ENCODE measurements at regions not wholly inside any gene's neighbourhood (a gene's known extent, or its start where the extent isn't known, plus 50 kb on each side); places are given as distances from the start of the nearest gene placed in this dataset.

DNA sequence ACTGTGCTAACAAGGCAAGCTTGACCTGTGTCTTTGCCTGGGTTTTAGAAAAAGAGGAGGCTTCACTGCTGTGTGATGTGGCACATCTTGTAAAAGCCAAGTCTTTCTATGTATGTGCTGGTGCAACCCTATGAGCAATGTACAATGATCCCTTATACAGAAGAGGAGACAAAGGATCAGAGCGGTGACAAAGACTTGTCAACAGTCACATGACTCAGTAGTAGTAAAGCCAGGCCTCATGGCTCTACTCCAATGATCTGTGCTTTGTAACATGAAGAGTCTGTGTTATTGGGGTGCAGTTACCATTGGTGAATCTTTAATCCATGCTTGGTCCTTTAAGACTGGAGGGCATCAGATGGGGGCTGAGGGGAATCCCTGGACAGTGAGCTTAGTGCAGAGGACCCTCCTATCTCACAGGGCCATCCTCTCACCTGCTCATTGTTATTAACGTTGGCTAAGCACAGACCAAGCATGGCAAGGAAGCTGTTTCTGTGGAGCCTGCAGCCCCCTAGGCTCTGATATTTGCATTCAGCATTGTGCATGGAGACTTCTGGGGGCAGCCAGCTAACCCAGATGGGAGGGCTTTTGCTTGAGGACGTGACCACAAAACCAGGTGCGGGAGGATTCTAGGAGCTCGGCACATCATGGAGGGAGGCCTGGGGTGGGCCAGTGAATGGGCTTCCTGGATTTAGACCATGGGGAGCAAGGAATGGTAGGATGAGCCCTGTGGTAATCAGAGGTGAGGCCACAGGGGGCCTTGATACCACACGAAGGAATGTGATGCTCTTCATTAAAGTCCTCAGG is 308.8 kb upstream of the ZNF32 start:
- FAIRE-seq: no peak
- DNase-seq (ENCODE audit: extremely low spot score, insufficient read length, low read depth): no peak

DNA sequence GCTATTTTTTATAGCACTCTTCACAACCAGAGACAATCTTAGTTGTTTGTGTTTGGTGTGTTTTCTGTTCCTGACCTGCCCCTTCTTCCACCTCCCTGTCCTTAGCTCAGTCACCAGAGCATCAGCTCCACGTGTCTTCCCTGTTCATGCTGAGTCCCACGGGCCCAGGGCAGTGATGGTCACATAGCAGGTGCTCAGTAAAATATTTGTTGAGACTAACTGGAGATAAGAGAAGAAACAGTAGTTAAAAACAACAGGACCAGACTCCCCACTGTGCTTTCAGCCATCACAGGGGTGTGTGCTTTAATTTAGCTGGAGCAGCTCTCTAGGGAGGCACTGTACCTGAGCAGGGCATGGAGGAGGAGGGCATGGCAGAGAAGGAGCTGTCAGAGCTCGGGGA is 307.3 kb upstream of the ZNF32 start:
- FAIRE-seq (no peak), DNase-seq (ENCODE audit: extremely low spot score, insufficient read length, low read depth) (no peak)

DNA sequence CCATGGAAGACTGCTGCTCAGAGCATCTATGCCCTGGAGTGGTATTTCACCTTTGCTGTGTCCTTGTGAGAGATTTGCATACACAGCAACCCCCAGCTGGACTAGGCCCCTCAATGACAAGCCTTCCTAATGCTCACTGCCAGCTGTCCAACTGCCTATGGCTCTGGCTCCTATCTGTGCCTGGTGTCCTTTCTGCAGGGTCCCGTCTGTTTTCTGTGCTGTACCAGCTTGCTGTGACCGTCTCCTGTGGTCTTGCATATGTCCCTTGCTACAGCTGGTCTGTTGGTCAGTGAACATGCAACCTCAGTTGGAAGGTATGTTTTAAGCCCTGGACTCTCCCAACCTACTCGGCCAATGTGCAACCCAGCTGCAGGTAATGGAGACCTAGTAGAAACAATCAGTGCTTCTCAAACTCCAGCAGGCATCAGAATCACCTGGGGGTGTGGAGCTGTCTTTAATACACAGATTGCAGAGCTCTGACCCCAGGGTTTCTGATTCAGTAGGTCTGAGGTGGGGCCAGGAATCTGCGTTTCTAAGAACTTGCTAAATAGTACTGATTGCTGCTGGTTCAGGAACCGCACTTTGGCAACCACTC is 306.4 kb upstream of the ZNF32 start:
- no peak for DNase-seq (ENCODE audit: extremely low spot score, insufficient read length, low read depth)
- FAIRE-seq: no peak

DNA sequence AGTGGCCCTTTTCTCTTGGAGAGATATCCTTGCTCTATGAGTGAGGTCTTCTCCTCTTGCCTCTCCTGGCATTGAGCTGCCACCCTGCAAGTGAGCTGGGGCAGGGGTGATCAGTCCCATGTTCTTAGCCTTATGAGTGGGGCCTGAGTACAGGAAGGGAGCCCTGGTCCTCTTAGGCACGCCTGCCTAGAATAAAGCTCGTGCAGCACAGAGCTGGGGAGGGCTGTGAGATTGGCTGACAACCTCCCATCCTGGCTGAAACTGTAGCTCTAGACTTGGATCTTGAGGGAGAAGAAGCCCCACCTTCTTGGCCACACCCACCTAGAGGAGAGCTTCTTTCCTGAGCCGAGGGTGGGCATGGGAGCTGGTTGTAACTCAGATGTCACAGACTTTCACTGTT is 305.0 kb upstream of the ZNF32 start:
- DNase-seq (ENCODE audit: extremely low spot score, insufficient read length, low read depth) (no peak), FAIRE-seq (no peak)

DNA sequence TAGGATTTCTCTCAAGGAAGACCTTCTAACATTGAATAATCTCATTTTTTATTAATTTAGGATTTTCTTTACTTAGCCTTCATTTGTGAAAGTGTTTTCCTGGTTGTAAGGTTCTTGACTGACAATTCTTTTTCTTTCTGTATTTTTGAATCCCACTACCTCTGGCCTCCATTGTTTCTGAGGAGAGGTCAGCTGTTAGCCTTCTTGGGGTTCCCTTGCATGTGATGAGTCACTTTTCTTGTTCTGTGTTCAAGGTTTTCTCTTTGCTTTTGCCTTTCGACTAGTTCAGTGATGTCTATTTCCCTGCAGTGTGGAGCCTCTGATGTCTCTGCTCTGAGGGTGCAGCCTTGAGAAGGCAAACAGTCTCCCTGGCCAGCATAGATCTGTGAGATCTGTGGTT is 304.1 kb upstream of the ZNF32 start:
- no peak for FAIRE-seq
- no peak for DNase-seq (ENCODE audit: extremely low spot score, insufficient read length, low read depth)

DNA sequence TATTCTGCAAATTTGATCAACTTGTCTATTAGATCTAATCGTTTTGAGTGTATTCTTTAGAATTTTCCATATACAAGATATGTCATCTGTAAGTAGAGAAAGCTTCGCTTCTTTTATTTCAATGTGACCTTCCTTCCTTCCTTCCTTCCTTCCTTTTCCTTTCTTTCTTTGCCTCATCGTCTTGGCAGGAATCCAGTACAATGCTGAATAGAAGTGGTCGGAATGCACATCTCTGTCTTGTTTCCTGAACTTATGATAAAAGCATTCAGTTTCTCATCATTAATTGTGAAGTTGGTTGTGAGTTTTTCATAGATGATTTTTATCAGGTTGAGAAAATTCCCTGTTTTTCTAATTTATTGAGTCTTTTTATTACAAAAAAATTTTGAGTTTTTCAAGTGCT is 300.7 kb upstream of the ZNF32 start:
- DNase-seq (ENCODE audit: extremely low spot score, insufficient read length, low read depth) (no peak), FAIRE-seq (no peak)

DNA sequence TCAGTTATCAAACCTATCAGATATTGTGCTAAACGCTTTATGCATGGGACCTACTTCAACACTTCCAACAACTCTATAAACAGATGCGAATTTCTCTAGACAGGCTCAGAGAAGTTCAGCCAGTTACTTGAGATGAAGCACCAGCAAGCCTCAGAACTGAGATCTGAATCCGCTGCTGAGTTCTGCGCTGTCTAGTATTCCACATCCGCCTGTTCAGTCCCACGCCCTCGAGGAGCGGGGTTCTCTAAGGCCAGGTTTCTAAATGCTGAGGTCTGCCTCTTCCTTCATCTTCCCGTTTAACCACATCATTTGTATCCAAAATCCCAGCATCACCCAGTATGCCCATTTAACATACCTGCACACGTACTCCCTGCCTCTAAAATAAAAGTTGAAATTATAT is 297.8 kb upstream of the ZNF32 start:
- DNase-seq (ENCODE audit: extremely low spot score, insufficient read length, low read depth) (no peak), FAIRE-seq (no peak)

DNA sequence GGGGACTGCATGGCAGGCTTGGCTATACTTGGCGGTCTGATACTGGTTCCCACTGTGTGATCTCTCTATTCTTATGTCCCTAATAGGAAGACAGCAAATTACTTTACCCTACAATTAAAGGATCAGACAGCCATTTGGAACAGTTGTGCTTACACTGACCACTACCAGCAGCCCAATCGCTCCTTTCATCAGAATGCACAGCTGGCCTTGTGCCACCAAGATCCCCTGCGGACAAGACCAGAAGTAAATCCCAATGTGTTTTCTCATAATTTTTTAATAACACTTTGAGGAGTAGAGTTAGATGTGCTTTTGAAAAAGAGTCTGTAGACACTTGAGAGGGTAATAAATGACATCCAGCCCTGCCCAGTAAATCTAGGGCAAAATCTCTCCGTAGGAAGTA is 297.2 kb upstream of the ZNF32 start:
- FAIRE-seq: no peak

DNA sequence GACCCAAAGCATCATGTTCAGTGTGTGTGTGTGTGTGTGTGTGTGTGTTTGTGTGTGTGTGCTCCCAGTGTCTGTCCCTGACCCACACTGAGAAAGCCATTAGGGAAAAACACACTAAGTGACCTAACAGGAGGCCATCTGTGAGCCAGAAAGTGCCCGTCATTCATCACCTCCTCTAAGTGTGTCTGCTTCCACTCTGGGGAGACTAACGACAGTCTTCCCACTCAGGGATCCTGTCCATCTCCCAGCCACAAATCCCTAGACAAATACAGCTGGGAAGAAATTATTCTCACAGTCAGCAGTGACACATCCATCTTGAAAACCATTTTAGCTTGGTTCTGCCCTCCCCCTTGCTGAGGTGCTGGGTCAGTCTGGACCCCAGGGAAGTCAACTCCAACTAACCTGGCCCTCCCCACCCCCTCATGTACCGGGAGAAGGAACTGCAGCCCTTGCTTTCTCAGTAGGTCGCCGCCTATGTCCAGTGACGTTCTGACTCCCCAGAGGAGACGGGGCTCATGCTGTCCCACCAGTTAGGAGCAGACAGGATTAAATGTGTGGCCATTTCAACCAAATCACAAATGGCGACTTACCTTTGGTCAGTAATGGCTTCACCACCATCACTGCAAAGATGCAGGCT is 296.5 kb upstream of the ZNF32 start:
- DNase-seq (ENCODE audit: extremely low spot score, insufficient read length, low read depth) (no peak), FAIRE-seq (no peak)

More for the DNA sequence above, 297.2 kb upstream of the ZNF32 start:
- no peak for DNase-seq (ENCODE audit: extremely low spot score, insufficient read length, low read depth)

DNA sequence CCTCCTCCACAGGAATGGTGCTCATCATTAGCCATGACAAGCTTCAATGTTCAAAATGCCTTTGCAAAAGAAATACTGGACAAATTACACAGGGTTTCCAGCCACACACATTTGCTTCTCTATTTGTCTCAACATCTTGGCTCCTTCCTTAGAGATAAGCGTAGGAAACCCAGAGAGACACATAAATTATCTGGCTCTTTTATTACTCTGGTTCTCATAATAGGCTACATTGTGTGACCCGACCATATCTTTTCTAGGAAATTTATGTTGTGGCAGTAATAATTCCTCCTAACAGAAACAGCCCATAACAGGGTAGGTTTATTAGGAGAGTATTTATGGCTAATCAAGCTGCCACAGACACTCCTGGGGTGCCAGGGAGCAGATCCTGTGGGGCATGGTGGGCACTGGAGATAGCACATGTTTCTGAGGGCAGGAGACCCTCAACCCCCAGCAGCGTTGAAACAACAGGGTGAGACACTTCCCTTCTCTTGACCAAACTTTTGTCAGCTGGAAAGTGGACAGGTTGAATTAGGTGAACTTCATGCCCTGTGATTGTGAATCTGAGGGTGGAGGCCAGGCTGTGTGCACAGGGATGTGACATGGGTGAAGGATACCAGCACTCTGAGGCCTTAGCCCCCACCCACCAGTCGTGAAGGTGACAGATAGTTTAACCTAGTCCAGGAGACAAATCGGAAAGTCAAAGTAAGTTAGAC is 295.9 kb upstream of the ZNF32 start:
- DNase-seq (ENCODE audit: extremely low spot score, insufficient read length, low read depth) (no peak), FAIRE-seq (no peak)

DNA sequence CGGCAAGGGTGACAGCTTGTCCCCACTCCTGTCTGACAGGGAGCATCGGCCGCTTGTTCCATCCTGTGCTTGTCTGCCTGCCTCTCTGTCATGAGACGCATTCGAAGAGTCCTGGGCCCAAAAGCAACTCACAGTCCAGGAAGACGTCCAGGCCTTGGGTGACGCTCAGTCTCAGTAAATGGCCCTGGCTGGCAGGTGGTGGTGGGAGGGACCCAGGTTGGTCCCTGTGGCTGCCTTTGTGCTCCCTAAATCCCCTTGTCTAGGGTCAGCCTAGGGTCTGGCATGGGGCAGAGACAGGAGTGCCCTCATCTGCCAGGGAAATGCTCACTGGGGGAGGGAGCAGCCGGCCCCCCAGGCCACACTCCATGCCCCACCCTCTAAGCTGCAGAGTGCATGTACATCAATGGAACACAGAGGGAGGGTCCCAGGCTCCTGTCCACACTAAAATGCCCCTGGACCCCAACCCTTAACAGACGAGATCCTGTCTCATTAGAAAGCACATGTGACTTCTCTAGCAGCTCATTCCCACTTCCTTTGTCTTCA is 295.2 kb upstream of the ZNF32 start:
- FAIRE-seq: no peak

DNA sequence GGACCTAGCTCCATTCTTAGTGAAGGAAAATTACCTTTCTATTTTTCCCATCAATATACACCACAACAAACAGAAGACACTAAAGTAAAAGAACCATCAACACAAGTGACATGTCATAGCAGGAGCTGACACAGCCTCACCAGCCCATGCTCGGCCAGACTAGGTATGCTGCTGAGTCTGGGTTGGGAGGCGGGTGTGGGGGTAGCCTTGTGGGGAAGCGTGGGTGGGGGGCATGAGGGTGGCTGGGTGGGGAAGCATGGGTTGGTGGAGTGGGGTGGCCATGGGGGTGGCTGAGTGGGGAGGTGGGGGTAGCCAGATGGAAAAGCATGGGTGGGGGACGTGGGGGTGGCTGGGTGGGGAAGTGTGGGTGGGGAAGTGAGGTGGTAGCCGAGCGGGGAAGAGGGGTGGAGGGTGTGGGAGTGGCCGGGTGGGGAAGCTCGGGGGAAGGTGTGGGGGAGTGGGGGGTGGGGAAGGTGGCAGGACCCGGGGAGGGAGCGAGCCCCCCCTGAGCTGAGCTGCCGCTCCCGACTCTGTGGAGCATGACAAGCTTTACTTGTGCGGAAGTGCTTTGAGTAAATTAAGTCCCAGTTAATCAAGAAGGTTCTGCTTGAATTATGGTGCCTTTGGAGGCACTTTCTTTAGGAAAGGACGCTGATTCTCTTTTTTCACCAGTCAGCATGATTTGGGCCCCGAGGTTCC is 294.6 kb upstream of the ZNF32 start:
- FAIRE-seq (no peak), DNase-seq (ENCODE audit: extremely low spot score, insufficient read length, low read depth) (no peak)

More for the DNA sequence above, 295.2 kb upstream of the ZNF32 start:
- no peak for DNase-seq (ENCODE audit: extremely low spot score, insufficient read length, low read depth)

DNA sequence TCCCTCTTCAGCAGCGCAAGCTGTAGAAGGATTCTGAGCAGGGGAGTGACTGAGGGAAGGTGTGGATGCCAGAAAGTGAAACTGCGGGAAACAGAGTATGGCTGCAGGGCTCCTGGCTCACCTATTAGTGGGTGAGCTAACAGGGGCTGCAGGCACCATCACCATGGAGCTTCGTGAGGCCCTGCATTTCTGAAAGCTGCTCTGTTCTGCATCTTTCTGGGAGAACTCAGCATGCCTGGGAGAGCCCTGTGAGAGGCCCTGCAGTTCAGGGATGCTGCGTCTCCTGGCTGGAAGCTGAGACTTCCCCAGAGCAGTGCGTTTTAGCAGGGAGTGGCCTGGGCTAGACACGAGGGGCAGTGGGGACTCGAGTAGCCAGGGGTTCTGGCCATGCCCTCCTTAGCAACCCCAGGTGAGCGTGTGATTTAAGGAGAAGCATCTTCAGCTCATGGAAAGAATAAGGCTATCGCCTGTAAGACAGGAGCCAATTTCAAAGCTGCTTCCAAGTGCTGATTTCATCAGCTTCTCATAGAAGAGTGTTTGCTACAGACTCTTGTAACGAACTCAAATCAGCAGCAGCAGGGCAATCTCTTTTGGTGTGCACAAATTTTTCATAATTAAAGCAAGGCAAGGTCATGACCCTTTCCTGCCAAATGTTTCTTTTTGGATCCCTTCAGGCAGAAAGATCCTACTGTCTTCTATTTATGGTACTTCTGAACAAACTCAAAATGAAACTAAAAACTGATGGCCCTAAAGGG is 293.6 kb upstream of the ZNF32 start:
- DNase-seq (ENCODE audit: extremely low spot score, insufficient read length, low read depth): no peak
- no peak for FAIRE-seq

DNA sequence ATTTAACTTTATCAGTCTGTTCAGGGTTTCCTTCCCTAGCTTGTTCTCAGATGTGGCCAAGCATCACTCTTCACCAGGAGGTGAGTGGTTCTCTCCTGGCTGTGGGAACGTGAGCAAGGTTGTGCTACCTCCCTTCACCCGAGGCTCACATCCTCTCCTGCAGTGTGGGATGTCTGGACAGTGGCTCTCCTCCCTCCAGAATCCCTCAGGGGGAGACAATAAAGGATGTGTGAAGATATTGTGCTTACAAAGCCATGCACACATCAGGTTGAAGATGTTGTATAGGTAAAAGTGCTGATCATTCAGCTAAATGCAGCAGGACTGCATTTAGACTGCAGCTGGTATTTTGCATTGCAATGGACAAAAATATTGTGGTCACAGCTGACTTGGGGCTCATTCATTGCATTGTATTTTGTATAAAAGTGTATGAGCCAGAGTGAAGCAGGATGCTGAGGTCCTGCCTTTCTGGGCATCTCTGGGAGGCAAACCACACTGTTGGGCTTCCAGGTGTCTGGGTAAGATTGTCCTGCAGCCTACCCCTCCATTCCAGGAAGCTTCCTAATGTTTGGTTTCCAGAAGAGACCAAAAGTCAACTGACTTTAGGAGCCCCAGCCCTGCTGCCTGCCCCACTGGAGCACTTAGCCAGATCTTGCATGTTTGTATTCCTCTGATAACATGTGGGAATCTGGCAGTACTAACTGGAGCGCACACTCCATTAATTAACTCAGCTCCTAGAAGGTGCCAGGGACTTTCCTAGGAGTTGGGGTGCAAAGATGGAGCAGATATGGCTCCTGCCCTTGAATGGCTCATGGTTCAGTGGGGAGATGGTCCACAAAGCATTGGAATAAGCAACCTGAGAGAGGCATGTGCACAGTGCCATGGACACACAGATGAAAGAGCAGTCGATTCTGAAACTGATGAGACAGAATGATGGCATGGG is 292.5 kb upstream of the ZNF32 start:
- DNase-seq (ENCODE audit: extremely low spot score, insufficient read length, low read depth) (no peak), FAIRE-seq (no peak)

DNA sequence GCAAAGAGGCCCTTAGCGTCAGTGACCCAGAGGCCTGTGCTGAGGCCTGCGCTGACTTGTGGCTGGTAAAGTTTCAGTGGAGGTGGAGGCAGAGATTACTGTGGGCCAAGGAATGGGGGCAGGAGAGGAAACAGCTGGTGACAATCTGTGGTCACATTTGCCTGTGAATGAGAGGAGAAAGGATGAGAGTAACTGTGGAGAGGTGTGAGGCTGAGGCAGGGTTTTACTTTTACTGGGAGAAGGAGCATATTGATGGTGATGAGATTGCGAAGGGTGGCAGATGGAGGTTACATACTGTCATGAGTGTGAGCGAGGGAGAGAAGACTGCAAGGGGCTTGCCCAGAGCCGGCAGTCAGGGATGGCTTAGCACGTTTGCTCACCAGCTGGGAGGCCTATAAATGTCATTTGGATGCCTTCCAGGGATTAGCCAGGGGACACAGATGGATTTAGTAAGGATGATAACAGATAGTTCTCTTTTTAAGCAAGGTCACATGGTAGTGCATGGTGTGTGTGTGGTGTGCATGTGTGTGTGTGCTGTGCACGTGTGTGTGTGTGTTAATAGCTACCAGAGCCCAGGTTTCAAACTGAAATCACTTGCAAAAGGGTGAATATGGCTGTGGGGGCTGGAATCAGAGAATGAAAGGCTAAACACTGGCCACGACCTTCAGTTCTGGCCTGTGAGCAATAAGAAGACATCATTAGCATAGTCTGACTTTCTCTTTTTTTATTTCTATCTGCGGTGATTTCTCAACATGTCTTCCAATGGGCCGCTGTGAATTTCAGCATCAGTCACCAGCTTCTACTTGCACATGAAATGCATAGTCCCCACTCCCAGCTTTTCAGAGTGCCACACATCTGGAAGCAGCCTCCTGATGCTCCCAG is 291.5 kb upstream of the ZNF32 start:
- FAIRE-seq (peak; percentile 33), DNase-seq (ENCODE audit: extremely low spot score, insufficient read length, low read depth) (no peak)

DNA sequence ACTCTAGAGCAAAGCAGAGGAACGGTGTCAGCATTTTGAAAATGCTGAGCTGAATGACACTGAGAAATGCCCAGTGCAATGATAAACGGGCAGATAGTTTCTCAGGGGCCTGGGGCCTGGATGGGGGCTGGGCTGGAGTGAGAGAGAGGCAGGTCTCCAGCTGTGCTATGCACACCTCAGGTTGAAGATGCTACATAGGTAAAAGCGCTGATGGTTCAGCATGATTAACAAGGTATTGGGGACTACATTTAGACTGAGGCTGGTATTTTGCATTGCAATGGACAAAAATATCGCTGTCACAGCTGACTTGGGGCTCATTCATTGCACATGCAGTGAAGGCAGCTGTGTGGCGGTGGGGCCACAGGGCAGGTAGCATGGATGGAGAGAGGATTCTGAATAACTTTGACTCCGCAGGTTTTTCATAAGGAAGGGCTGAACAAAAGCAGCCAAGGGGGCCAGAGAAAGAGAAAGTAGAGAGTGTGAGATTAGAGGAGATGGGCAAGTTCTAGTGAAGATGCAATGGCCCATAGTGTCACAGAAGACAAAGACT is 290.8 kb upstream of the ZNF32 start:
- no peak for DNase-seq (ENCODE audit: extremely low spot score, insufficient read length, low read depth)
- FAIRE-seq: no peak

DNA sequence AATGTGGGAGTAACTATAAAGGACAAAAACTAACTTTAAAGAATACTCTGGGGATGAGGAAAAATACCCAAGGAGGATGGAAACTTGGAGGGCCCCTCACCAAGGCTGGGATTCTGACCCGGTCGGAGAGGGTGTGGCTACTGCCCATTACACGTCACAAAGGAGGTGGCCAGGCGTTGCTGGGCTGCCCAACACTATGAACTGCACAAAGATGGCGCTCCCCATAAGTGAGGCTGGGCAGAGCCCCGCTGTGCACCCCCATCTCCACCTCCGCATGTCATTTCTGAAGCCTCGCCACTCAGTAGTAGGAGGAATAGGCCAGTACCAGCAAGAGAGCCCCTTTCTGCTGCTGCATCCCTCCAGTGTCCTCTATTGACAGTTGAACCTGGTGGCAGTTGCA is 290.1 kb upstream of the ZNF32 start:
- FAIRE-seq (no peak), DNase-seq (ENCODE audit: extremely low spot score, insufficient read length, low read depth) (no peak)
